GM23248 (cell line): ENCODE measurements at regions not wholly inside any gene's neighbourhood (a gene's known extent, or its start where the extent isn't known, plus 50 kb on each side); places are given as distances from the start of the nearest gene placed in this dataset.

Experiments used
- EZH2 ChIP-seq: fragments of 200-600 bp; sonication (generic); IDR thresholded peaks from 2 replicates; pipeline ENCODE4 v1.6.1; 2018; ENCODE audit warnings: antibody characterized with exemption, mild to moderate bottlenecking; ENCODE audit not compliant: insufficient read depth, poor library complexity, severe bottlenecking
- EZH2phosphoT487 ChIP-seq: fragments of 200-600 bp; sonication (generic); IDR thresholded peaks from 2 replicates; pipeline ENCODE4 v1.6.1; 2018; ENCODE audit warnings: antibody characterized with exemption, moderate library complexity, mild to moderate bottlenecking, low read depth; ENCODE audit not compliant: insufficient read depth

- TF ChIP-seq EZH2 (no peak), EZH2phosphoT487 (no peak)
Measured at GRCh38 chr7:113217314-113217713, 99.0 kb upstream of the SMIM30 start.
